ENCODE measurements at regions not wholly inside any gene's neighbourhood (a gene's known extent, or its start where the extent isn't known, plus 50 kb on each side); places are given as distances from the start of the nearest gene placed in this dataset.
"Not testable (repeated sequence)": the region's sequence is repeated elsewhere in the genome, so short reads cannot be mapped to it uniquely, and the experiment has no call there.

GRCh38 chr18:59848002-59848401 is 51.8 kb upstream of the PMAIP1 start:
- Histone ChIP-seq H3F3A (ENCODE audit: insufficient read depth) (no peaks in the 10 kb centered on the region), H3K9me2 (replicated peaks; ENCODE audit: insufficient read depth, low read length) (no peaks in the 10 kb centered on the region), H3K9ac (ENCODE audit: low read length) (no peak overlapping the region), H3K36me3 (ENCODE audit: low read length) (no peaks in the 10 kb centered on the region), H3K27me3 (ENCODE audit: low read length) (no peaks in the 10 kb centered on the region), H4K20me1 (ENCODE audit: low read depth, low read length) (no peaks in the 10 kb centered on the region), H3K4me2 (ENCODE audit: low read depth, low read length, poor library complexity, severe bottlenecking) (no peak overlapping the region), H3K79me2 (ENCODE audit: insufficient read depth, low read length) (no peaks in the 10 kb centered on the region), H3K4me3 (ENCODE audit: insufficient read depth, low read length, poor library complexity, severe bottlenecking) (no peak overlapping the region), H3K27ac (ENCODE audit: low read depth, low read length) (no peak overlapping the region), H2AFZ (ENCODE audit: low read depth, low read length, severe bottlenecking) (no peak overlapping the region), H3K9me3 (ENCODE audit: insufficient read depth, low read length) (no peaks in the 10 kb centered on the region)
- TF ChIP-seq EZH2phosphoT487 (conservative IDR thresholded peaks at IDR 0.05; ENCODE audit: low read length) (no peak), CTCF (IDR thresholded peaks at IDR 0.05; ENCODE audit: insufficient read depth, low read length, poor library complexity, severe bottlenecking) (no peak)

GRCh38 chr18:59847491-59847846 is 52.3 kb upstream of the PMAIP1 start:
- not testable (repeated sequence) for H3K4me2 ChIP-seq (ENCODE audit: low read depth, low read length, poor library complexity, severe bottlenecking); H3K36me3 ChIP-seq (ENCODE audit: low read length); H2AFZ ChIP-seq (ENCODE audit: low read depth, low read length, severe bottlenecking); H3K4me3 ChIP-seq (ENCODE audit: insufficient read depth, low read length, poor library complexity, severe bottlenecking); H3K27ac ChIP-seq (ENCODE audit: low read depth, low read length); H3K9ac ChIP-seq (ENCODE audit: low read length); H3F3A ChIP-seq (ENCODE audit: insufficient read depth); H3K9me2 ChIP-seq (replicated peaks; ENCODE audit: insufficient read depth, low read length); H3K9me3 ChIP-seq (ENCODE audit: insufficient read depth, low read length); H3K27me3 ChIP-seq (ENCODE audit: low read length); H3K79me2 ChIP-seq (ENCODE audit: insufficient read depth, low read length); H4K20me1 ChIP-seq (ENCODE audit: low read depth, low read length)

- Histone ChIP-seq H3K4me2 (ENCODE audit: low read depth, low read length, poor library complexity, severe bottlenecking) (no peak overlapping the region), H3K27me3 (ENCODE audit: low read length) (no peaks in the 10 kb centered on the region), H3K79me2 (ENCODE audit: insufficient read depth, low read length) (no peaks in the 10 kb centered on the region), H3K9me3 (ENCODE audit: insufficient read depth, low read length) (no peaks in the 10 kb centered on the region), H3F3A (ENCODE audit: insufficient read depth) (no peaks in the 10 kb centered on the region), H3K27ac (ENCODE audit: low read depth, low read length) (no peak overlapping the region), H2AFZ (ENCODE audit: low read depth, low read length, severe bottlenecking) (no peak overlapping the region), H4K20me1 (ENCODE audit: low read depth, low read length) (no peaks in the 10 kb centered on the region), H3K9me2 (replicated peaks; ENCODE audit: insufficient read depth, low read length) (no peaks in the 10 kb centered on the region), H3K36me3 (ENCODE audit: low read length) (no peaks in the 10 kb centered on the region), H3K4me3 (ENCODE audit: insufficient read depth, low read length, poor library complexity, severe bottlenecking) (no peak overlapping the region), H3K9ac (ENCODE audit: low read length) (no peak overlapping the region)
- TF ChIP-seq EZH2phosphoT487 (conservative IDR thresholded peaks at IDR 0.05; ENCODE audit: low read length) = no peak
Observed at GRCh38 chr18:59846814-59847490, 52.8 kb upstream of the PMAIP1 start.

- no peak overlapping the region for H3K4me3 ChIP-seq (ENCODE audit: insufficient read depth, low read length, poor library complexity, severe bottlenecking)
- H4K20me1 ChIP-seq (ENCODE audit: low read depth, low read length) = no peaks in the 10 kb centered on the region
- no peak overlapping the region for H3K4me2 ChIP-seq (ENCODE audit: low read depth, low read length, poor library complexity, severe bottlenecking)
Observed at GRCh38 chr18:59842947-59843346, 56.8 kb upstream of the PMAIP1 start.

More at GRCh38 chr18:59842947-59843346, 56.8 kb upstream of the PMAIP1 start:
- Histone ChIP-seq H3F3A (ENCODE audit: insufficient read depth) (no peaks in the 10 kb centered on the region), H3K9ac (ENCODE audit: low read length) (no peak overlapping the region), H3K9me3 (ENCODE audit: insufficient read depth, low read length) (no peaks in the 10 kb centered on the region), H3K79me2 (ENCODE audit: insufficient read depth, low read length) (no peaks in the 10 kb centered on the region), H3K27ac (ENCODE audit: low read depth, low read length) (no peak overlapping the region), H3K36me3 (ENCODE audit: low read length) (no peaks in the 10 kb centered on the region), H3K9me2 (replicated peaks; ENCODE audit: insufficient read depth, low read length) (no peaks in the 10 kb centered on the region), H3K27me3 (ENCODE audit: low read length) (no peaks in the 10 kb centered on the region), H2AFZ (ENCODE audit: low read depth, low read length, severe bottlenecking) (no peak overlapping the region)
- TF ChIP-seq CTCF (IDR thresholded peaks at IDR 0.05; ENCODE audit: insufficient read depth, low read length, poor library complexity, severe bottlenecking) (no peak), EZH2phosphoT487 (conservative IDR thresholded peaks at IDR 0.05; ENCODE audit: low read length) (no peak)
